Subcutaneous abdominal adipose tissue (tissue), 5 donors: ENCODE measurements at regions not wholly inside any gene's neighbourhood (a gene's known extent, or its start where the extent isn't known, plus 50 kb on each side); places are given as distances from the start of the nearest gene placed in this dataset.
"Not testable (repeated sequence)": the region's sequence is repeated elsewhere in the genome, so short reads cannot be mapped to it uniquely, and the experiment has no call there.

Source experiments
- H3K27ac ChIP-seq: one replicate; pipeline ENCODE4 v1.7.0; 2013; ENCODE audit warnings: low read depth, mild to moderate bottlenecking, inconsistent platforms, low read length, moderate library complexity
- H3K27me3 ChIP-seq, 5 donors: one replicate each; pipeline ENCODE4 v1.7.0; 2013; ENCODE audit warnings: low read length in 5 of 5, inconsistent platforms in 1 of 5; ENCODE audit not compliant: control insufficient read depth in 5 of 5, insufficient read depth in 4 of 5
- H3K36me3 ChIP-seq, 5 donors: one replicate each; pipeline ENCODE4 v1.7.0; 2013; ENCODE audit warnings: low read length in 5 of 5; ENCODE audit not compliant: control insufficient read depth in 5 of 5, insufficient read depth in 5 of 5
- H3K4me1 ChIP-seq, 5 donors: one replicate each; pipeline ENCODE4 v1.7.0; 2013; ENCODE audit warnings: low read length in 5 of 5, mild to moderate bottlenecking in 3 of 5, moderate library complexity in 1 of 5; ENCODE audit not compliant: control insufficient read depth in 5 of 5, insufficient read depth in 5 of 5
- H3K4me3 ChIP-seq, 5 donors: one replicate each; pipeline ENCODE4 v1.7.0; 2013; ENCODE audit warnings: low read length in 5 of 5, low read depth in 1 of 5
- H3K9ac ChIP-seq, 5 donors: one replicate each; pipeline ENCODE4 v1.7.0; 2013; ENCODE audit warnings: low read length in 5 of 5, mild to moderate bottlenecking in 4 of 5, moderate library complexity in 3 of 5
- H3K9me3 ChIP-seq, 5 donors: one replicate each; pipeline ENCODE4 v1.7.0; 2013; ENCODE audit warnings: low read length in 5 of 5; ENCODE audit not compliant: control insufficient read depth in 5 of 5
- donor health status: healthy.
- donor health status: healthy.
- donor health status: healthy.
- donor health status: healthy.
- donor health status: healthy.

DNA sequence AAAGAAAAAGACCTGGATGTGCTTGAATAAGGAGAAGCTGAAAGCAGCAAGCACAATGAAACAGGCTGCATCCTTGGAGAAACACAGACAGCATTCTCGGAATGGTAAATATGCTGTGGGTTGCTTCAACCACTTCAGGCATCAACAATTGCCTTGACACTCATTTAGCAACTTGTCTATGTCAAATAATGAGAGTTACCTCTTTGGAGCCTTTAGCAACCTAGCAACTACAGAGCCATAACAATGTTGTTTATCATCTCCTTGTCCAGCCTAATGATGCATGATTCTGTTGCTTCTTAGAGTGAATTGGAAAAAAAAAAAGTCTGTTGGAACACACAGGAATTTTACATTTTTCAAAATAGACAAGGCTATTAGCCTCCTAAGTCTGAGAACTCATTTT is 410.6 kb downstream of the PIK3C3 start:
- H3K27ac ChIP-seq: no peak overlapping the region
- no peak overlapping the region for H3K4me3 ChIP-seq
- H3K9ac ChIP-seq: no peak overlapping the region
- H3K4me1 ChIP-seq: no peaks in the 10 kb centered on the region
- no peaks in the 10 kb centered on the region for H3K36me3 ChIP-seq
- H3K27me3 ChIP-seq: no peaks in the 10 kb centered on the region
- H3K9me3 ChIP-seq: peaks cover 0 to 2% (median 0%) of the 10 kb centered on the region in 5 donors

GRCh38 chr18:42373584-42373983 is 418.6 kb downstream of the PIK3C3 start:
- Histone ChIP-seq H3K9ac (no peak overlapping the region), H3K9me3 (no peaks in the 10 kb centered on the region), H3K4me3 (no peak overlapping the region), H3K27me3 (no peaks in the 10 kb centered on the region), H3K4me1 (no peaks in the 10 kb centered on the region), H3K36me3 (no peaks in the 10 kb centered on the region), H3K27ac (no peak overlapping the region)

DNA sequence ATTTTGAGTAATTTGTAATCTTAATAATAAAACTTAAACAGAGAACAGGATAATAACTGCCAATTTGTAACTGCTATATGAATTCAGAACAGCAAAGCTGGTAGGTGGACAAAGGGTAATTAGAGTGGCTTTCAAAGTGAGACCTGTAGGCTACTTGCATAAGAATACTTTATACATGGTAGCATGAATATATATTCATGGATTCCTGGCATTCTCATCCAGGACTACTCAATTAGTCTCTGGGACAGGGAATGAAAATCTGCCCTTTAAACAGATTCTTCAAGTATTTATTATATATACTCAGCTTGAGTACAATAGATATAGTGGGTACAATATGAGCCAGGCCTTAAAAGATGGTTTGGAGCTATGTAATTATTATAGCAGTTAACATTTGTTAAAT is 419.9 kb downstream of the PIK3C3 start:
- H3K27ac ChIP-seq: no peak overlapping the region
- no peak overlapping the region for H3K9ac ChIP-seq
- H3K36me3 ChIP-seq: no peaks in the 10 kb centered on the region
- H3K4me3 ChIP-seq: no peak overlapping the region
- H3K27me3 ChIP-seq: no peaks in the 10 kb centered on the region
- no peaks in the 10 kb centered on the region for H3K9me3 ChIP-seq
- no peaks in the 10 kb centered on the region for H3K4me1 ChIP-seq

GRCh38 chr18:42378854-42379253 is 423.8 kb downstream of the PIK3C3 start:
- H3K27ac ChIP-seq, H3K9me3 ChIP-seq, H3K9ac ChIP-seq, H3K4me3 ChIP-seq, H3K4me1 ChIP-seq, H3K36me3 ChIP-seq, H3K27me3 ChIP-seq: not testable (repeated sequence)

DNA sequence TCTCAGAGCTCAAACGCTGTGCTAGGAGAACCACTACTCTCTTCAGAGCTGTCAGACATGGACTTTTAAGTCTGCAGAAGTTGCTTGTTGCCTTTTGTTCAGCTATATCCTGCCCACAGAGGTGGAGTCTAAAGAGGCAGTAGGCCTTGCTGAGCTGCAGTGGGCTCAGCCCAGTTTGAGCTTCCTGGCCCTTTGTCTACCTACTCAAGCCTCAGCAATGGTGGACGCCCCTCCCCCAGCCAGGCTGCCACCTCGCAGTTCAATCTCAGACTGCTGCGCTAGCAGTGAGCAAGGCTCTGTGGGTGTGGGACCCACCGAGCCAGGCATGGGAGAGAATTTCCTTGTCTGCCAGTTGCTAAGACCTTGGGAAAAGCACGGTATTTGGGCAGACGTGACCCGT is 426.2 kb downstream of the PIK3C3 start:
- not testable (repeated sequence) for H3K4me3 ChIP-seq, H3K36me3 ChIP-seq, H3K27ac ChIP-seq, H3K9me3 ChIP-seq, H3K4me1 ChIP-seq, H3K27me3 ChIP-seq, H3K9ac ChIP-seq

DNA sequence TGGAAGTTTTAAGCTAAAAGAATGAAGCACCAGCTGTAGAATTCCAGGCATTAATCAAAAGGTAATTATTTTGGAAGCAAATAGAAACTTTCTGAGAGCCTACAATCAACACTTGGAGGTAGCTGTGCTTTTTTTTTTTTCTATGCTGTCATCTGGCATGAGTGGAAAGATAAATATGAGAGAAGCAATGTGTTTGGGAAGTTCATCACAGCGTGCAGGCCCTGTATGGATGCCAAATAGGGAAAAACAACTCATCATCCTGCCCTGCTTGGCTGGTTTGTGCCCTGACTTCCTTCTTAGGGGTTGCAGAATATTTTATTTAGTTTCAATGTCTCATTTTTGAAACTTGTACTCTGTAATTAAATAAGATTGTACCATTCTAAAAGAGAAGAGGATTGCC is 437.4 kb downstream of the PIK3C3 start:
- H3K4me1 ChIP-seq: peaks cover 0 to 9% (median 0%) of the 10 kb centered on the region in 5 donors
- H3K27me3 ChIP-seq: no peaks in the 10 kb centered on the region
- no peak overlapping the region for H3K27ac ChIP-seq
- no peaks in the 10 kb centered on the region for H3K9me3 ChIP-seq
- no peak overlapping the region for H3K4me3 ChIP-seq
- no peak overlapping the region for H3K9ac ChIP-seq
- H3K36me3 ChIP-seq: no peaks in the 10 kb centered on the region

DNA sequence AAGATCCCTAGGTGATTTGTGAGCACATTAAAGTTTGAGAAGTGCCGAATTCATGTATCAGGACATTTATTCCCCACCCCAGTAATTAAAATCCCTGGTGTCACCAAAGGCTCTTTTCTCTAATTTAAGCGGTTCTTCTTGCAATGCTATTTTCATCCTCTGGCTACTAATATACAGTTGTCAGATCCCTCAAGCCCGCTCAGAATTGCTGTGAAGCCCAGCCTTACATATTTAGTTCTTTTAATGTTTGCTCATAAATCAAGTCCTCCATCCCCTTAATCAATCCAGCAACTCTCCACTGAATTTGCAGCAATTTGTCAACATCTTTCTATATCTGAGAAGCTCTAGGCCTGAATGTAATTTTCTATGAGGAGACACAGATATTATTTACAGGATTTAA is 437.9 kb downstream of the PIK3C3 start:
- Histone ChIP-seq H3K27me3 (no peaks in the 10 kb centered on the region), H3K36me3 (no peaks in the 10 kb centered on the region), H3K9me3 (no peaks in the 10 kb centered on the region), H3K9ac (no peak overlapping the region), H3K4me1 (peaks cover 0 to 9% (median 0%) of the 10 kb centered on the region in 5 donors), H3K27ac (no peak overlapping the region), H3K4me3 (no peak overlapping the region)

GRCh38 chr18:42394238-42394637 is 439.2 kb downstream of the PIK3C3 start:
- H3K36me3 ChIP-seq: no peaks in the 10 kb centered on the region
- H3K4me3 ChIP-seq: no peak overlapping the region
- H3K27ac ChIP-seq: no peak overlapping the region

GRCh38 chr18:42401131-42401673 is 446.2 kb downstream of the PIK3C3 start:
- no peak overlapping the region for H3K27ac ChIP-seq
- no peaks in the 10 kb centered on the region for H3K27me3 ChIP-seq
- H3K9me3 ChIP-seq: no peaks in the 10 kb centered on the region
- no peaks in the 10 kb centered on the region for H3K36me3 ChIP-seq
- no peaks in the 10 kb centered on the region for H3K4me1 ChIP-seq
- H3K9ac ChIP-seq: no peak overlapping the region
- no peak overlapping the region for H3K4me3 ChIP-seq

More at GRCh38 chr18:42394238-42394637, 439.2 kb downstream of the PIK3C3 start:
- Histone ChIP-seq H3K9me3 (no peaks in the 10 kb centered on the region), H3K4me1 (peaks cover 0 to 9% (median 0%) of the 10 kb centered on the region in 5 donors), H3K27me3 (no peaks in the 10 kb centered on the region), H3K9ac (no peak overlapping the region)

- Histone ChIP-seq H3K27ac (no peak overlapping the region), H3K9me3 (peaks cover 0 to 6% (median 0%) of the 10 kb centered on the region in 5 donors)
Measured at GRCh38 chr18:42404151-42404550, 449.1 kb downstream of the PIK3C3 start.

GRCh38 chr18:42409005-42409404 is 454.0 kb downstream of the PIK3C3 start:
- Histone ChIP-seq H3K9ac (no peak overlapping the region), H3K9me3 (peaks cover 0 to 6% (median 0%) of the 10 kb centered on the region in 5 donors), H3K4me3 (no peak overlapping the region), H3K36me3 (no peaks in the 10 kb centered on the region), H3K27me3 (no peaks in the 10 kb centered on the region), H3K27ac (no peak overlapping the region), H3K4me1 (peaks cover 0 to 10% (median 7%) of the 10 kb centered on the region in 5 donors)

More at GRCh38 chr18:42404151-42404550, 449.1 kb downstream of the PIK3C3 start:
- no peaks in the 10 kb centered on the region for H3K4me1 ChIP-seq
- H3K36me3 ChIP-seq: no peaks in the 10 kb centered on the region
- no peak overlapping the region for H3K4me3 ChIP-seq
- no peaks in the 10 kb centered on the region for H3K27me3 ChIP-seq
- no peak overlapping the region for H3K9ac ChIP-seq
